A172 (cell line): ENCODE measurements at regions not wholly inside any gene's neighbourhood (a gene's known extent, or its start where the extent isn't known, plus 50 kb on each side); places are given as distances from the start of the nearest gene placed in this dataset.

Experiments used
- DNase-seq: peaks from one replicate; pipeline ENCODE4 v3.0.0-alpha.2; 2015; ENCODE audit warnings: low spot score

GRCh38 chr14:56501909-56502530 is 77.6 kb upstream of the TMEM260 start:
- DNase-seq, result no peak

GRCh38 chr14:56505361-56505760 is 74.2 kb upstream of the TMEM260 start:
- DNase-seq, result no peak

DNA sequence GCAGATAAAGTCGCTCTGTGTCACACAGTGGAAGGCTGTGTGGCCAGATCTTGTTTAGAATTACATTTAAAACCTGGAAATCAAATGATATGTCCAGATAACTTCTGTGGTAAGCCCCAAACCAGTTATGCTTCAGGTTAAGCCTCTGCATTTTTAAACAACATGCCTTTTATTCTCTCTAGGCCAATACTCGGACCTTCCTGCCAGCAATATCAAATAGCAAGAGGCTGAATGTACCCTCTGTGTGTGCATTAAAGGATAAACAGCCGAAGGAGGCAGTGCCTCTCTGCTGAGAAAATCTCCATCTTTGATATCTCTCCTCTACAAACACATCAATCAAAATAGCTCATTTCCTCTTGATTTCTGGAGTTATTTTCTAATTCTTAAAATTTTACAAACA is 67.1 kb upstream of the TMEM260 start:
- no peak for DNase-seq

DNA sequence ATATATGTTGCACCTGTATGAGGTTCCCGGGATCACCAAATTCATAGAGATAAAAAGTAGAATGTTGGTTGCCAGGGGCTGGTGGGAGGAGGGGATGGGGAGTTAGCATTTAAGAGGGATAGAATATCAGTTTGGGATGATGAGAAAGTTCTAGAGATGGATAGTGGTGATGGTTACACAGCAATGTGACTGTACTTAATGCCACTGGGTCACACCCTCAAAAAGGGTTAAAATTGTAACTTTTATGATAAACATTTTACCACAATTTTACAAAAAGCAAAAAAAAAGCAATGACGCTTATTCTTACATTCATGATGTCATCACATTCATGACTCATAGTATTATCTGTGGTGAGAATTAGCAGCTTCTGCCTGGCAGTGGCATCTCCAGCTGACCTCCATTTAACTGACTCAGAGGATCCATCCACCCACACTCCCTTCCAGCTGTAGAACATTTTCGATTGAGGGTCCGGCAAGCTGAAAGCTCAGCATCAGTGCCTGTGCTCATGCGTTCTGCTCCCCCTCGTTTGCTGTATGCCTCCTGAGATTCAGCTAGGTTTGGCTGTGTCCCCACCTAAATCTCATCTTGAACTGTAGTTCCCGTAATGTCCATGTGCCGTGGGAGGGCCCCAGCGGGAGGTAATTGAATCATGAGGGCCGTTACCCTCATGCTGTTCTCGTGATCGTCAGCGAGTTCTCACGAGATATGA is 64.8 kb upstream of the TMEM260 start:
- no peak for DNase-seq

DNA sequence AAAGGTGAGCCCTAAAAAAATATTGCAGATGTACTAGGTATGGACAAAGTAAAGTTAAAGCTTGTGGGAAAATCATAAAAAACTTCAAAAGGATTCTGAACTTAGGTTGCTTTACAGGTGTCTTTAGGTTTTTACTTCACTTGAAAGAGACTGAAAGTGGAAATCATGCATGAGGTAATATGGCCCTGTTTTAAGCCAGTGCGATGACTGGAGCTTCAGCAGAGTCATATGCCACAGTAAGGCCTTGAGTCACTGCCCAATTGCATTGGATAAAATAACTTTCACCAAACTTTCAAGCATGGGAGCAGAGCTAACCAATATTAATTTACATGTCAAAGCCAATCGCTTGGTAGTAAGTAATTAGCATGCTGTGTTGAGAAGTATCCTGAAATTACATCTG is 63.9 kb upstream of the TMEM260 start:
- DNase-seq, result no peak

DNA sequence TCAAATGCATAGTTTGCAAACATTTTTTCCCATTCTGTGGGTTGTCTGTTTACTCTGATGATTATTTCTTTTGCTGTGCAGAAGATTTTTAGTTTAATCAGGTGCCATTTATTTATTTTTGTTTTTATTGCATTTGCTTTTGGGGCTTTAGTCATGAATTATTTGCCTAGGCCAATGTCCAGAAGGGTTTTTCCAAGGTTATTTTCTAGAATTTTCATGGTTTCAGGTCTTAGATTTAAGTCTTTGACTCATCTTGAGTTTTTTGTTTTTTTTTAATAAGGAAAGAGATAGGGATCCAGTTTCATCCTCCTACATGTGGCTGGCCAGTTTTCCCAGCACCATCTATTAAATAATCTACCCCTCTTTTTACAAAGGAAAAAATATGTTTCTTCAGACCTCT is 57.2 kb upstream of the TMEM260 start:
- DNase-seq, result no peak

- no peak for DNase-seq
These were observed 54.5 kb upstream of the TMEM260 start for GRCh38 chr14:56524971-56525677.

GRCh38 chr14:56528927-56529326 is 50.7 kb upstream of the TMEM260 start:
- no peak for DNase-seq
